GM23338 (cell line): ENCODE measurements at regions not wholly inside any gene's neighbourhood (a gene's known extent, or its start where the extent isn't known, plus 50 kb on each side); places are given as distances from the start of the nearest gene placed in this dataset.

ENCODE experiments used
- ATAC-seq: fragments of 200-7000 bp; cut with Tn5 transposase; 3 replicates; pipeline ENCODE4 v1.9.1; 2020
- DNase-seq: peaks from one replicate; pipeline ENCODE4 v3.0.0-alpha.2; 2015; ENCODE audit warnings: low spot score
- H2AFZ ChIP-seq: fragments of 200-600 bp; sonication (generic); 2 replicates; pipeline ENCODE4 v1.8.0; 2016; ENCODE audit warnings: antibody characterized with exemption, mild to moderate bottlenecking, moderate library complexity
- H3F3A ChIP-seq: fragments of 200-600 bp; sonication (generic); replicated peaks from 2 replicates; pipeline ENCODE4 v1.8.0; 2017; ENCODE audit warnings: antibody characterized with exemption, mixed run types, low read depth
- H3K27ac ChIP-seq: fragments of 200-600 bp; sonication (generic); 2 replicates; pipeline ENCODE4 v1.6.1; 2016; ENCODE audit warnings: low read depth
- H3K27me3 ChIP-seq: fragments of 200-600 bp; sonication (generic); 2 replicates; pipeline ENCODE4 v1.8.0; 2016; ENCODE audit warnings: mild to moderate bottlenecking, mixed run types, moderate library complexity; ENCODE audit not compliant: insufficient read depth
- H3K36me3 ChIP-seq: fragments of 200-600 bp; sonication (generic); 2 replicates; pipeline ENCODE4 v1.8.0; 2016; ENCODE audit warnings: mild to moderate bottlenecking; ENCODE audit not compliant: insufficient read depth
- H3K4me1 ChIP-seq: fragments of 200-600 bp; sonication (generic); 2 replicates; pipeline ENCODE4 v1.8.0; 2016; ENCODE audit warnings: mild to moderate bottlenecking, moderate library complexity; ENCODE audit not compliant: insufficient read depth
- H3K4me2 ChIP-seq: fragments of 200-600 bp; sonication (generic); 2 replicates; pipeline ENCODE4 v1.7.1; 2017; ENCODE audit warnings: mixed run types
- H3K4me3 ChIP-seq: fragments of 200-600 bp; sonication (generic); 2 replicates; pipeline ENCODE4 v1.6.1; 2016; ENCODE audit warnings: mixed run types
- H3K79me2 ChIP-seq: fragments of 200-600 bp; sonication (generic); replicated peaks from 2 replicates; pipeline ENCODE4 v1.8.0; 2017; ENCODE audit warnings: mild to moderate bottlenecking; ENCODE audit not compliant: insufficient read depth
- H3K9me2 ChIP-seq: fragments of 200-600 bp; sonication (generic); 2 replicates; pipeline ENCODE4 v1.8.0; 2017; ENCODE audit not compliant: insufficient read depth
- H4K20me1 ChIP-seq: fragments of 200-600 bp; sonication (generic); replicated peaks from 2 replicates; pipeline ENCODE4 v1.8.0; 2017; ENCODE audit warnings: mild to moderate bottlenecking; ENCODE audit not compliant: insufficient read depth
- H3K27ac Mint-ChIP-seq: 2 replicates; pipeline ENCODE4 v1.8.0; 2020; ENCODE audit warnings: inconsistent platforms, mild to moderate bottlenecking, moderate library complexity, mixed read lengths
- H3K27me3 Mint-ChIP-seq: 3 replicates; pipeline ENCODE4 v1.8.0; 2022; ENCODE audit warnings: low read depth, mild to moderate bottlenecking, moderate library complexity, mixed read lengths, inconsistent platforms; ENCODE audit not compliant: insufficient read depth, poor library complexity
- H3K36me3 Mint-ChIP-seq: 3 replicates; pipeline ENCODE4 v1.8.0; 2021; ENCODE audit warnings: low read depth, mild to moderate bottlenecking, inconsistent platforms, moderate library complexity, mixed read lengths
- H3K4me1 Mint-ChIP-seq: 3 replicates; pipeline ENCODE4 v1.8.0; 2020; ENCODE audit warnings: mild to moderate bottlenecking, inconsistent platforms, mixed read lengths
- H3K4me3 Mint-ChIP-seq: 3 replicates; pipeline ENCODE4 v1.8.0; 2021; ENCODE audit warnings: moderate library complexity, mild to moderate bottlenecking, inconsistent platforms, mixed read lengths
- H3K9me3 Mint-ChIP-seq: 3 replicates; pipeline ENCODE4 v1.8.0; 2020; ENCODE audit warnings: moderate library complexity, mild to moderate bottlenecking, inconsistent platforms, mixed read lengths
- CTCF ChIP-seq, 2 experiments: fragments of 200-600 bp in 1 of 2; sonication (generic) in 1 of 2; conservative IDR thresholded peaks; 2 replicates each; pipeline versions ENCODE4 v1.5.1 to v1.6.1; 2016 to 2017; ENCODE audit warnings: antibody characterized with exemption in 2 of 2, low read depth in 2 of 2, mild to moderate bottlenecking in 2 of 2, moderate library complexity in 1 of 2
- EZH2phosphoT487 ChIP-seq: fragments of 200-600 bp; sonication (generic); IDR thresholded peaks from one replicate; pipeline ENCODE4 v1.8.1; 2018; ENCODE audit warnings: antibody characterized with exemption; ENCODE audit not compliant: unreplicated experiment
- JUNB ChIP-seq: IDR thresholded peaks from one replicate; pipeline ENCODE4 v1.6.1; 2016; ENCODE audit warnings: antibody characterized with exemption; ENCODE audit not compliant: unreplicated experiment
- NANOG ChIP-seq: IDR thresholded peaks from 2 replicates; pipeline ENCODE4 v1.6.1; 2016; ENCODE audit warnings: antibody characterized with exemption, borderline replicate concordance
- POLR2AphosphoS5 ChIP-seq: IDR thresholded peaks from 2 replicates; pipeline ENCODE4 v1.6.1; 2016; ENCODE audit warnings: antibody characterized with exemption, low read depth
- REST ChIP-seq: IDR thresholded peaks from one replicate; pipeline ENCODE4 v1.6.1; 2018; ENCODE audit warnings: antibody characterized with exemption; ENCODE audit not compliant: unreplicated experiment
- STAT1 ChIP-seq: IDR thresholded peaks from one replicate; pipeline ENCODE4 v1.6.1; 2016; ENCODE audit warnings: antibody characterized with exemption; ENCODE audit not compliant: unreplicated experiment
- ZNF114 ChIP-seq: fragments of 250-450 bp; sonication (Bioruptor Pico); IDR thresholded peaks from 2 replicates; pipeline ENCODE4 v1.5.0; 2020; ENCODE audit warnings: mild to moderate bottlenecking, moderate library complexity
- ZNF331 ChIP-seq: fragments of 250-450 bp; sonication (Bioruptor Pico); IDR thresholded peaks from 2 replicates; pipeline ENCODE4 v1.5.0; 2020; ENCODE audit warnings: low read depth, mild to moderate bottlenecking, moderate library complexity
- TF ChIP-seq, protein P1 (sequence below): fragments of 250-450 bp; sonication (Bioruptor Pico); IDR thresholded peaks from 2 replicates; pipeline ENCODE4 v1.5.0; 2020; ENCODE audit warnings: mild to moderate bottlenecking, moderate library complexity

GRCh38 chr6:82072751-82073150, 174.8 kb downstream of the IBTK start (continued):
- TF ChIP-seq, protein P1, sequence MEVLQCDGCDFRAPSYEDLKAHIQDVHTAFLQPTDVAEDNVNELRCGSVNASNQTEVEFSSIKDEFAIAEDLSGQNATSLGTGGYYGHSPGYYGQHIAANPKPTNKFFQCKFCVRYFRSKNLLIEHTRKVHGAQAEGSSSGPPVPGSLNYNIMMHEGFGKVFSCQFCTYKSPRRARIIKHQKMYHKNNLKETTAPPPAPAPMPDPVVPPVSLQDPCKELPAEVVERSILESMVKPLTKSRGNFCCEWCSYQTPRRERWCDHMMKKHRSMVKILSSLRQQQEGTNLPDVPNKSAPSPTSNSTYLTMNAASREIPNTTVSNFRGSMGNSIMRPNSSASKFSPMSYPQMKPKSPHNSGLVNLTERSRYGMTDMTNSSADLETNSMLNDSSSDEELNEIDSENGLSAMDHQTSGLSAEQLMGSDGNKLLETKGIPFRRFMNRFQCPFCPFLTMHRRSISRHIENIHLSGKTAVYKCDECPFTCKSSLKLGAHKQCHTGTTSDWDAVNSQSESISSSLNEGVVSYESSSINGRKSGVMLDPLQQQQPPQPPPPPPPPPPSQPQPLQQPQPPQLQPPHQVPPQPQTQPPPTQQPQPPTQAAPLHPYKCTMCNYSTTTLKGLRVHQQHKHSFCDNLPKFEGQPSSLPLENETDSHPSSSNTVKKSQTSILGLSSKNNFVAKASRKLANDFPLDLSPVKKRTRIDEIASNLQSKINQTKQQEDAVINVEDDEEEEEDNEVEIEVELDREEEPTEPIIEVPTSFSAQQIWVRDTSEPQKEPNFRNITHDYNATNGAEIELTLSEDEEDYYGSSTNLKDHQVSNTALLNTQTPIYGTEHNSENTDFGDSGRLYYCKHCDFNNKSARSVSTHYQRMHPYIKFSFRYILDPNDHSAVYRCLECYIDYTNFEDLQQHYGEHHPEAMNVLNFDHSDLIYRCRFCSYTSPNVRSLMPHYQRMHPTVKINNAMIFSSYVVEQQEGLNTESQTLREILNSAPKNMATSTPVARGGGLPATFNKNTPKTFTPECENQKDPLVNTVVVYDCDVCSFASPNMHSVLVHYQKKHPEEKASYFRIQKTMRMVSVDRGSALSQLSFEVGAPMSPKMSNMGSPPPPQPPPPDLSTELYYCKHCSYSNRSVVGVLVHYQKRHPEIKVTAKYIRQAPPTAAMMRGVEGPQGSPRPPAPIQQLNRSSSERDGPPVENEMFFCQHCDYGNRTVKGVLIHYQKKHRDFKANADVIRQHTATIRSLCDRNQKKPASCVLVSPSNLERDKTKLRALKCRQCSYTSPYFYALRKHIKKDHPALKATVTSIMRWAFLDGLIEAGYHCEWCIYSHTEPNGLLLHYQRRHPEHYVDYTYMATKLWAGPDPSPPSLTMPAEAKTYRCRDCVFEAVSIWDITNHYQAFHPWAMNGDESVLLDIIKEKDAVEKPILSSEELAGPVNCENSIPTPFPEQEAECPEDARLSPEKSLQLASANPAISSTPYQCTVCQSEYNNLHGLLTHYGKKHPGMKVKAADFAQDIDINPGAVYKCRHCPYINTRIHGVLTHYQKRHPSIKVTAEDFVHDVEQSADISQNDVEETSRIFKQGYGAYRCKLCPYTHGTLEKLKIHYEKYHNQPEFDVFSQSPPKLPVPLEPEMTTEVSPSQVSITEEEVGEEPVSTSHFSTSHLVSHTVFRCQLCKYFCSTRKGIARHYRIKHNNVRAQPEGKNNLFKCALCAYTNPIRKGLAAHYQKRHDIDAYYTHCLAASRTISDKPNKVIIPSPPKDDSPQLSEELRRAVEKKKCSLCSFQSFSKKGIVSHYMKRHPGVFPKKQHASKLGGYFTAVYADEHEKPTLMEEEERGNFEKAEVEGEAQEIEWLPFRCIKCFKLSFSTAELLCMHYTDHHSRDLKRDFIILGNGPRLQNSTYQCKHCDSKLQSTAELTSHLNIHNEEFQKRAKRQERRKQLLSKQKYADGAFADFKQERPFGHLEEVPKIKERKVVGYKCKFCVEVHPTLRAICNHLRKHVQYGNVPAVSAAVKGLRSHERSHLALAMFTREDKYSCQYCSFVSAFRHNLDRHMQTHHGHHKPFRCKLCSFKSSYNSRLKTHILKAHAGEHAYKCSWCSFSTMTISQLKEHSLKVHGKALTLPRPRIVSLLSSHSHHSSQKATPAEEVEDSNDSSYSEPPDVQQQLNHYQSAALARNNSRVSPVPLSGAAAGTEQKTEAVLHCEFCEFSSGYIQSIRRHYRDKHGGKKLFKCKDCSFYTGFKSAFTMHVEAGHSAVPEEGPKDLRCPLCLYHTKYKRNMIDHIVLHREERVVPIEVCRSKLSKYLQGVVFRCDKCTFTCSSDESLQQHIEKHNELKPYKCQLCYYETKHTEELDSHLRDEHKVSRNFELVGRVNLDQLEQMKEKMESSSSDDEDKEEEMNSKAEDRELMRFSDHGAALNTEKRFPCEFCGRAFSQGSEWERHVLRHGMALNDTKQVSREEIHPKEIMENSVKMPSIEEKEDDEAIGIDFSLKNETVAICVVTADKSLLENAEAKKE (CRISPR knock-in tag): no peak

- no peak overlapping the region for H3K27ac ChIP-seq
- H3K4me3 Mint-ChIP-seq: no peak overlapping the region
- no peak overlapping the region for H3K4me3 ChIP-seq
- no peaks in the 10 kb centered on the region for H3K9me3 Mint-ChIP-seq
- no peaks in the 10 kb centered on the region for H3K79me2 ChIP-seq
- H3K27ac Mint-ChIP-seq: no peak overlapping the region
- no peaks in the 10 kb centered on the region for H3K27me3 Mint-ChIP-seq
- no peaks in the 10 kb centered on the region for H3F3A ChIP-seq
- ATAC-seq: no peak
- no peaks in the 10 kb centered on the region for H4K20me1 ChIP-seq
- H2AFZ ChIP-seq: no peak overlapping the region
- peaks cover 8% of the 10 kb centered on the region; the same call in 1 of the 2 replicates for H3K9me2 ChIP-seq
- H3K4me1 ChIP-seq: no peaks in the 10 kb centered on the region; the same call in 1 of the 2 replicates
- no peaks in the 10 kb centered on the region for H3K36me3 ChIP-seq
- no peaks in the 10 kb centered on the region for H3K36me3 Mint-ChIP-seq
- H3K4me2 ChIP-seq: no peak overlapping the region
- peaks cover 6% of the 10 kb centered on the region for H3K4me1 Mint-ChIP-seq
- no peaks in the 10 kb centered on the region for H3K27me3 ChIP-seq
- no peak for DNase-seq
- TF ChIP-seq POLR2AphosphoS5: no peak
- no peak for TF ChIP-seq JUNB
- no peak for TF ChIP-seq REST
- no peak for TF ChIP-seq ZNF331 (CRISPR knock-in tag)
- no peak for TF ChIP-seq STAT1
- no peak for TF ChIP-seq ZNF114
- TF ChIP-seq EZH2phosphoT487: no peak
- TF ChIP-seq CTCF (conservative IDR thresholded peaks at IDR 0.05; ENCODE audit: low read depth in 2 of 2): no peak
- no peak for TF ChIP-seq NANOG
These were observed 175.4 kb downstream of the IBTK start for GRCh38 chr6:82072121-82072521.
